Activated CD4-positive, alpha-beta T cell treated with anti-CD3 and anti-CD28 coated beads, Interleukin-2, amount 50 U/mL, for 16 hours (primary cell): ENCODE measurements at regions not wholly inside any gene's neighbourhood (a gene's known extent, or its start where the extent isn't known, plus 50 kb on each side); places are given as distances from the start of the nearest gene placed in this dataset.
A peak's percentile ranks its signal among the peaks of the same experiment; 100 is the strongest.
"Not testable (repeated sequence)": the region's sequence is repeated elsewhere in the genome, so short reads cannot be mapped to it uniquely, and the experiment has no call there.

ENCODE experiments used
- DNase-seq: peaks from one replicate; pipeline ENCODE4 v3.0.0-alpha.2; 2020

GRCh38 chr12:4191149-4191548 is 82.4 kb upstream of the CCND2 start:
- no peak for DNase-seq

GRCh38 chr12:4190366-4191063 is 83.0 kb upstream of the CCND2 start:
- no peak for DNase-seq

- DNase-seq: no peak
These were observed 83.8 kb upstream of the CCND2 start for GRCh38 chr12:4189721-4190120.

DNA sequence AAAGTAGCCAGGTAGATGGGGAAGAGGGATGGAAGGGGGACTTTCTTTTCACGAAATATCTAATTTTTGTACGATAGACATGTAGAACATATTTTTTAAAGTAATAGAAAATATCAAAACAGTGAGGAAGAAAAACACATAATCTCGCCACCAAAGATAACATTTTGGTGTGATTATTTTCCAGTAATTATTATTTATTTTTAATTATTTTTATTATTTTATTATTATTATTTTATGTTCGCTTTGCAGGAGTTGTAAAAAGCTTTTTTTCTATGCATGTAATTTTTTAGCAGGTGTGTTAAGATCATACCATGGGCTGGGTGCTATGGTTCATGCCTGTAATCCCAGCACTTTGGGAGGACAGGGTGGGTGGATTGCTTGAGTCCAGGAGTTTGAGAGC is 85.6 kb upstream of the CCND2 start:
- no peak for DNase-seq

- DNase-seq: not testable (repeated sequence)
These were observed 86.2 kb upstream of the CCND2 start for GRCh38 chr12:4187315-4187714.

DNA sequence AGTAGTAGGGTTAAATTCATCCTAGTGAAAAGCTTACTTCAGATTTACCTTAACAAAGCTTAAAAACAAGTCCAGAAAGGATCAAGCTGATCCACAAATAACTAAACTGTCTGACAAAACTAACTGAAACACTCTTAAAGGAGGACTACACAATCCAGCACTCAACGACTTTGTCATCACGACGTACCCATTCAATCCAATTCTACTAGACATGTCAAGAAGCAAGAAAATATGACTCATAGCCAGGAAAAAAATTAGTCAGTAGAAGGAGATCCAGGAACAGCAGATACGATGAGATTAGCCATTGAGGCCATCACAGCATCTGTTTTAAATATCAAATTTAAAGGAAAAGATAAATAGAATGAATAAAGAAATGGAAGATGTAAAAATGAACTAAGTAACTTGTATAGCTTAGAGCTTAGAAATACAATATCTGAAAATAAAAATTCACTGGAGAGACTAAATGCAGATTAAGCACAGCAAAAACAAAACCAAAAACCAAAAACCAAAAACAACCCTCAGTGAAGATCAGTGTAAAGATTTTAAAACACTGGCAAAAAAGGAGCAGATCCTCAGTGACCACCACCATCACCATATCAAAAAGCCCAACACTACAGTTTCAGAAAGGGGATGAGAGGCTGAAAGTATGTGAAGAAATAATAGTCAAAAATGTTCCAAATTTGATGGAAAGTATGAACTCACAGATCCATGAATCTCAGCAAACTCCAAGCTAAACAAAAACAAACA is 95.0 kb upstream of the CCND2 start:
- peak; percentile 93 for DNase-seq

DNA sequence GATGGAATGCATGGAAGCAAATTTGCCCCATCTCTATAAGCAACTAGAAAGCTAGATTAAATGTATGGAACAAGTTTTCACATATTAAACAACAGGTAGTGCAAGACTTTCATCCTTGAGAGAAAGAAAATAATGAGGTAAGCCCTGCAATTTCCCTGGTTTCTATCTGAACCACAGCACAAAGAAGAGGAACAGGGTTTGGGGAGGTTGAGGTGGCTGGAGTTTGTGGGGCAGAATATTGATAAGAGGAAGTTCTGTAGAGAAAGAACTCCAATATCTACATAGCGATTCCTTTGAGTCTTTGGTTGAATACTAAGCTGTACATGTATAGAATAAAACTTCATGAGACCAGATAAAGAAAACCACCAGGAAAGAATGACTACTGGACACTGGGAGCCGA is 96.3 kb upstream of the CCND2 start:
- DNase-seq: no peak

- DNase-seq: no peak
These were observed 97.4 kb upstream of the CCND2 start for GRCh38 chr12:4176168-4176567.

DNA sequence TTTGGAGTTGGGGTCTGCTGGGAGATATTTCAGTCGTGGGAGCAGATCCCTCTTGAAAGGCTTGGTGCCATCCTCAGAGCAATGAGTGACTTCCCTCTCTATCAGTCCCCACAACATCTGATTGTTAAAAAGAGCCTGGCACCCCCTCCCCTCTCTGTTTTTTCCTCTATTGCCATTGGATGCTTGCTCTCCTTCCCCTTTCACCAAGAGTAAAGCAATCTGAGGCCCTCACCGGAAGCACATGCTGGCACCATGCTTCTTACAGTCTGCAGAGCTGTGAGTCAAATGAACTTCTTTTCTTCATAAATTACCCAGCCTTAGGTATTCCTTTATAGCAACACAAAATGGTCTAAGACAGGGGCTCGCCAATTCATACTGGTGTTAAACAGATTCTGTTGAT is 99.1 kb upstream of the CCND2 start:
- no peak for DNase-seq

DNA sequence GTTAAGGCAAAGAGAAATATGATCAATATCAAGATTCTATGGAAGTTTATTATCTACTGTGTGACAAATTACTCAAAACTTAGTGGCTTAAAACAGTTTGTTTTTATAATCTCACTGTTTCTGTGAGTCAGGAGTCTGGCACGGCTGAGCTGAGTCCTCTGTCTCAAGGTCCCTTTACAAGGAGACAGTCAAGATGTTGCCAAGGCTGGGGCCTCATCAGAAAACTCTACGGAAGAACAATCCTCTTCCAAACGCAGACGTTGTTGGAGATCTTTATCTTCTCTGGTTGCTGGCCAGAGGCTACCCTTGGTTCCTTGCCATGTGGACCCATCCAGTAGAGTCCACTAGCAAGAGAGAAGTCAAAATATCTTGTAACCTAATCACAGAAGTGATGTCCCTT is 100.6 kb upstream of the CCND2 start:
- no peak for DNase-seq

DNA sequence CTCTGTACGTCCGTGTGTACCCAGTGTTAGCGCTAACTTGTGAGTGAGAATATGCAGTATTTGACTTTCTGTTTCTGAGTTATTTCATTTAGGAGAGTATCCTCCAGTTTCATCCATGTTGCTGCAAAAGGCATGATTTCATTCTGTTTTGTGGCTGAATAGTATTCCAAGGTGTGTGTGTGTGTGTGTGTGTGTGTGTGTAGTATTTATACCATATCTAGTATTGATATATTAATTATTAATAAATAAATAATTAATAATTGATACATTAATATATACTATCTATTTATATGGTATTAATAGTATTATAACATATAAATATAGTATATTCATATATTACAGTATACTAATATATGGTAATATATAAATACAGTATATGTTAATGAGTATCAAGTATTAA is 101.8 kb upstream of the CCND2 start:
- no peak for DNase-seq

DNA sequence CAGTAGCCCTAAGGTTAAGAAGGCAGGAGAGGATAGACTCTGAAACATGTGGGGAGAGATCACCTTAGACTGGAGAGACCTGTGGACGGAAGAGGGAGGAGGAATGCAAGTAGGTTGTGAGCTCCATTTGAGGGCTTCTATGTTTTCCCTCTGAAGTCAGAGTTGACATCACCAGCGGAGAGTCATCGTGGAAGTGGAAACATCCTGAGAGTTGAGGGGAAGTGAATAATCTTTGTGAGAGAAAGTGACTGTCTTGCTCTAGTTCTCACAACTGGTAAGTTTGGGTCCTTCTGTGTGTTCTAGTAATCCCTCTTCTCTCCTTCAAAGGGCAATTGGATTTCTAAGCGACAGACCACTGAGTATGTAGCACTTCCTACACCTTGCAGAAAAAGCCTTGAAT is 103.6 kb upstream of the CCND2 start:
- DNase-seq: peak; percentile 71

GRCh38 chr12:4169531-4169930 is 104.0 kb upstream of the CCND2 start:
- no peak for DNase-seq

- no peak for DNase-seq
These were observed 105.5 kb upstream of the CCND2 start for GRCh38 chr12:4168036-4168435.

- DNase-seq: peak; percentile 80
These were observed 108.7 kb upstream of the CCND2 start for GRCh38 chr12:4164559-4165558.

DNA sequence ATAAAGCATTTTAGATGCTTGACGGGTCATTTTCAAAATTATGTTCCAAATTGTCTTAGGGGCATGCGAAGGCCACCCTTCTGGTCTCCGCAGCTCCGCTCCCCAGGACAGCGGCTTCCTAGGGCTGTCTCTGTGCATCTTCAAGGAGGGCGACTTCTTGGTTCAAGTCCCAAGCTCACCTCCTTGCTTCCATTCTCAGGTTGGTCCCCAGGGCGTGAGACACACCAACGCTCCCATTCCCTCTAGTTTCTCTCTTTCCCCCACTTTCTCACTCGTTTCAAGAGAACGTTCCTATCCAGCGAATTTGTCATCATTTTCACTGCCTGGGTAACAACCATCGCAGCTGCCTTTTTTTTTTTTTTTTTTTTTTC is 109.4 kb upstream of the CCND2 start:
- no peak for DNase-seq

DNA sequence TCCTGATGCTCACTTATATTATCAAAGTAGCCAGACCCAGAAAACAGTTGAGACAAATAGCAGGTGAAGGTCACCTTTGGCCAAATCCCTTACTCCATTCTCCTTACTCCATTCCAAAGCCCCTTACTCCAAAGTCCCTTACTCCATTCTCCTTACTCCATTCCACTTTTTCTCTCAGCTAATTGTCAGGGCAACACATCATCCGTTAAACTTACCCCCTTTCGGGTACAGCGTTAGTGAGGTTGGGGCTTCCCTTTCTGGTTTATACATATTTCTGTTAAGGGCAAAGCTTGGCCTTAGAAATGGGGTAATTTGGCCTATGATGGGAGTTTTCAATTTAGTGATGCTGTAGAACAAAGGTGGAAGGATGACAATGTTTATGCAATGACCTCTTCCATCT is 111.8 kb upstream of the CCND2 start:
- DNase-seq: no peak

DNA sequence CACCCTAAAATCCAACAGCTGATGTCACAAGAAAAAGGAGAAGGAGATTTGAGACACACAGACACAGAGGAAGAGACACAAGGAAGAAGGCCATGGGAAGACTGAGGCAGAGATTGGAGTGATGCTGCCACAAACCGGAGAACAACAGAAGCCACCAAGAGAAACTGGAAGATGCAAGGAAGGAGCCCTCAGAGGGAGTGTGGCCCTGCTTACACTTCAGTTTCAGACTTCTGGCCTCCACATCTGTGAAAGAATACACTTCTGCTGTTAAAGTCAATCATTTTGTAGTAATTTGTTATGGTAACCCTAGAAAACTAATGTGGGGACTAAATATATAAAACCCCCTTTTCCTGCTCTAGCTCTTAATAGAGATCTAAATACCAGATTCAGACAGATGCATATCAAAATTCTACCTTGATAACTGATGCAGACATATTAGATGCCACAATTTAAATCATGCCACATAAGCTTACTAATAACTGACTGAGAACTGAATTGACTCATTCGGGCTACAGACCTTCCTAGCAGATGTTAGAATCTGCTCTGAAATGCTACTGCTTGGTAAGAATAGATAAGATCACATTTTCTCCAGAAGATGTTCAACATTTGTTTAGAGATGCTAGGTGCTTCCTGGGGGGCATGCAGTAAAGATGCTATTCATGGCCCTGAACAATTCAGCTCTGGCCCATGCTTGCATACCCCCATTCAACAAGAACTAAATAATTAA is 113.1 kb upstream of the CCND2 start:
- DNase-seq: peak; percentile 88

GRCh38 chr12:4159851-4160250 is 113.7 kb upstream of the CCND2 start:
- no peak for DNase-seq

- no peak for DNase-seq
These were observed 115.3 kb upstream of the CCND2 start for GRCh38 chr12:4158306-4158705.

DNA sequence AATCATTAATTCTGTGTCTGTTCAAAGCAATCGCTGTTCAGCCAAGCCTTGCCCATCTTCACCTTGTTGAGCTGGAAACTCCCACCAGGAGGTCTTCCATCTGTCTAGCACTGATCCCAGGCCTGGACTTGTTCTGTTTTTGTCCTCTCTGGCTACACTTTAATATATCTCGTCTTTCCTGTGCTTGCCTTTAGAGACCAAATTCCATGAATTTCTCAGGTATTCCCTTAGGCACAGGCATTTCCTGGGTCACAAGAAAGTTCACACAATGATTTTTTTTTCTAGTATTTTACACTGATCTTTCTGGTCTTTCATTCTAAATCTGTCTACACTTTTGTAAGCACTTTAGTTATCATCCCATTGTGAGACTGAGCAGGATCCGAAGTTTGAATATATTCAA is 116.4 kb upstream of the CCND2 start:
- no peak for DNase-seq

- no peak for DNase-seq
These were observed 117.2 kb upstream of the CCND2 start for GRCh38 chr12:4156317-4156716.
